GM21786 (cell line): ENCODE measurements at regions not wholly inside any gene's neighbourhood (a gene's known extent, or its start where the extent isn't known, plus 50 kb on each side); places are given as distances from the start of the nearest gene placed in this dataset.
"Not testable (repeated sequence)": the region's sequence is repeated elsewhere in the genome, so short reads cannot be mapped to it uniquely, and the experiment has no call there.

Experiments
- ATAC-seq: cut with Tn5 transposase; IDR thresholded peaks from one replicate; pipeline ENCODE4 v1.9.1; 2021; ENCODE audit not compliant: unreplicated experiment

DNA sequence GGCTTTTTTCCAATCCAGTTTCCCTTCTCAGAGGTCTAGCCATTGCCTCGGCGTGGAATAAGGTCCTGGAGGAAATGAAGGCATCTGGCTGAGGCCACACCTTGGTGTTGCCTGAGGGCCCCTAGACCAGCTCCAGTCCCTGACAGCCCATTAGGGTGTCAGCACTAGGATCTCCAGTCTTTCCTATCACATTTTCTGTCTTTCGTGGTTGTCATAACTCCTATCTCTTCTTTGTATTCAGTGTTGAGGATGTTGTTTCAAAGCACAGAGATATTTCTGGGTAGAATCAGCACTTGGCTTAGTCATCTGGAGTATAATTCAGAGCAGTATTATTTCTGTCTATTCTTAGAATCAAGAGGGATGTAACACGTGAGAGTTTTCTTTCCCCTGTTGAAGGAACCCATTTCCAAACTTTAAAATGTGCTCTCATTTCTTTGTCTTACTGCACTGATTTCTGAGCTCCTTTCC lies 844.3 kb downstream of the KCNT2 start:
- no peak for ATAC-seq

DNA sequence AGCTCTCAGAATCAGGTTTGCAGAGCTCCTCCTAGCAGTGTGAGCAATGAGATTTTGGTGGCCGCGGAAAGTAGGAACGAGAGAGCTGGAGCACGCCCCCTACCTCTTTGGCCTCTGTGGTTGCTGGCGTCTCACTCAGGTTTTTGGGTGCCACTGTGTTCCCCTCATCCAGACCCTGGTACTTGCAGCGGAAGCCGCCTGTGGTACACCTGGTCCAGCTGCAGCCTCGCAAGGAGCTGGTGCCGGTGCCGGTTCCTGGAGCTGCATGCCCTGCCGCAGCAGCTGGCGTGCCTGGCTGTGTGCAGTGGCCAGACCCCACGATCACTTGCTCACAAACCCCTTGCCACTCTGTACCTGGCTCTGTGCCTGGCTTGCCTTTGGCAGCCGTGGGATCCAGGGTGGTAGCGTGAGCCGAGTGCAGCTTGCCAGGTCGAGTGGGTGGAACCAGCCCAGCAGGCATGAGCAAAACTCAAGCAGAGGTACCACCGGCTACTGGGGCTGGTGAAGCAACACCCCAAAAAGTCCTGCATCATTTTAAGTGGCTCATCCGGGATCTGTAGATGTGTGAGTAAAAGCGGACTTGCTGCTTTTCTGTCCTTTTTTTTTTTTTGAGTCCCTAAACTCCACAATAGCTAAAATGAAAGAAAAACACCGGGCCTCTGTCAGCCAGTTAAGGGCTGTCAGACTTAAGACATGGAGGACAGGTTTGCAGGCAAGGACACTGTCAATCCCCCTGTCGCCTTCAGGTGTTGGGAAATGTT lies 844.9 kb downstream of the KCNT2 start:
- ATAC-seq: no peak

DNA sequence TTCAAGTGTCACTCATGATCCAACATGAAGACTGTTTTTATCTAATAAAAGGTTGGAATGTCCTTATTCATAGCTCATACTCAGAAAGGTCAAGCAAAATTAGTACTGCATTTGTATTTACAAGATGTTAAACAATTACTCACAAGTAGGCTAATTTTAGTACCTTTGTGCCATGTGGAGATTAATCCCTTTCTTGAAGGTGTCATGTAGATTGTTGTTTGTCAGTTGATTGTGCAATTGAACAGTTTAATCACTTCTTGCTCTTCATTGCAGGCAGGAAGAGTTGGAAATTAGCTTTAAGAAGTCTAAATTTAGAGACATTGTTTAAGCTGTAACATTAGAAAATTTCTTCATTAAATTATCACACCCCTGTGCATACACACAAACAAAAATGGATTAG lies 847.1 kb downstream of the KCNT2 start:
- ATAC-seq: no peak

DNA sequence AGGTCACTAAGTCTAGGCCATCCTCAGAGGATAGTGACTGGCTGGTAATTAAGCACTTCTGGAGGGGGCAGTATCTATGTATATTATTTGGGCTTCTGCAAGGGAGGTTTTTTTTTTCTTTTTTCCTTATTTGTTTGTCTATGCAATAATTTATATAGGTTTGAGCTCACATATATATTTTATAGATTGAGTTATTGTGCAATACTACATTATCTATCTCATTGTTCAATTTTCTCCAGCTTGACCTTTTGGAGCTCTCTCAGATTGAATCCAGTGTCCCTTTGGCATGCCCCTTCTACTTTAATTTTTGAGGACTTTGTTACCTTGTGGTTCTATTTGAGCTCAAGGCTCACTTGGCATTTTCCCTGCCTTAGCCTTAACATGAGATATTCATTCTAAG lies 852.1 kb downstream of the KCNT2 start:
- ATAC-seq: no peak

DNA sequence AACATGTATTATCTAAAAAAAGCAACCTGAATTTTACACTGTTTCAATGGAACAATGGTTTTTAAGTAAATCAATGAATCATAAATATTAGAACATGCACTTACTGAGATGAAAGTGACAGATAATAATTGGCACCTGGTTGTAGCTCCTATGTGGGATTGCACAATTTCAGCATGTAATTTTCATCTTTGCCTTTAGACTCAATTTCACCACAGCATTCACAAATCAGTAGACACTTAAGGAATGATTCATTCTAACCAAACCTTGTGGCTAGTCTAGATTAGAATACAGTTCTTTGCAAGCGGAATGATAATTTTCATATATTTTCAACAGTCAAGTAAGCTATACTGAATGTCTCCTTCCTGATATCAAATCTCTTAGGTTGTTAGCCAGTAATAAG lies 853.4 kb downstream of the KCNT2 start:
- no peak for ATAC-seq

DNA sequence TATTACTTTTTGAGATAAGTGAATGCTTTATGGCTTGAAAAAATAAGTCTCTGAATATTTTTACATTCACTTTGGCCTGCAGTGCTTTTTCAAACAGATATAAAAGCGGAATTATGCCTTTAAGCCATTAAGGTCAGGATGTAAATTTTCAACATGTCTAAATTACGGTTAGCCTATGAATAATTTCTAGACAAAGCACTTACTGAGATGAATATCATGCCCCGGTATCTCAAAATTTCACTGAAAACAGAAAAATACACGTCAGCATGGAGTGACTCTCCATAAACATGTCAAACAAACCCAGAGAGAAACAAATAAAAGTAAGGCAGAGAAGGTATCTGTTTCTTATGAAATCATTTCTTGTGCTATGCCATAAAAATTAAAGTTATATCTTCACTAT lies 853.9 kb downstream of the KCNT2 start:
- no peak for ATAC-seq

DNA sequence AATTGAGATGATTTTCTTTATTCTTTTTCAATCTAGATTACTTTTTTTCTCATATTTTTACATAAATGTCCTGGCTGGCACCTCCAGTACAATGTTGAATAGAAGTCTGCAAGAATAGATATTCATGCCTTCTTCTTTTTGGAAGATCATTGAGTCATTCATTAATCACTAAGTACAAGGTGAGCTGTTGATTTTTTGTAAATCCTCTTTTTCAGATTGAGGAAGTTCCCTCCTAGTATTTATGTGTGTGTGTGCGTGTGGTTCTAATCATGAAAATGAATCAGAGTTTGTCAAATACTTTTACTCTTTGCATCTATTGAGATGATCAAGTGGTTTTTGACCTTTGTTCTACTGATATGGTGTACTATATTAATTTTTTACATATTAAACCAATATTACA lies 859.3 kb downstream of the KCNT2 start:
- no peak for ATAC-seq

DNA sequence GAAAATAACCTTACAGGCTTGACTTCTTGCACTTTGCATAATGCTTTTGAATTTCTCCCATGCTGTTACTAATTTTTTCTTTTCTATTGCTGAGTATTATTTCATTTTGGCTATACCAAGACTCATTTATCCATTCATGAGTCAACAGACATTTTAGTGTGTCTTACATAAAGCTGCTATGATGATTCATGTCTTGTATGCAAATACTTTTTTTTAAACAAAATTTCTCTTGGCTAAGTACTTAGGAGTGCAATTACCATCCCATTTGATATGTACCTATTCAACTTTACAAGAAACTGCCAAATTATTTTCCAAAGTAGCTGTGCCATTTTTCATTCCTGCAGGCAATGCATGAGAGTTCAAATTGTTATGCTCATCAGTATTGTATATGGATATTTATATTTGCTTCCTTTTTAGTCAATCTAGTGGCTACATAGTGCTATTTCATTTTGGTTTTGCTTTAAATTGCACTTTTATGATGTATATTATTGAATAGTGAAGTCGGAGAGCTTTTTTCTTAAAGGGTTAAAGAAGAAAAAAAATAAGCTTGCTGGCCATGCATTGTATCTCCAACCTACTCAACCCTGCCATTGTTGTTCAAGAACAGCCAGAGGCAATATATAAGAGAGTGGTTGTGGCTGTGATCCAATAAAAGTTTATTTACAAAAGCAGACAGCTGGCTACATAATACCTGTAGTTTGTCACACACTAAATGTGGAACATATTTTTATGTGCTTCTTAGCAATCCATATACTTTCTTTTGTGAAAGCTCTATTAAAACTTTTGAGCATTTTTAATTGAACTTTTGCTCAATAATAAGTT lies 862.8 kb downstream of the KCNT2 start:
- no peak for ATAC-seq

DNA sequence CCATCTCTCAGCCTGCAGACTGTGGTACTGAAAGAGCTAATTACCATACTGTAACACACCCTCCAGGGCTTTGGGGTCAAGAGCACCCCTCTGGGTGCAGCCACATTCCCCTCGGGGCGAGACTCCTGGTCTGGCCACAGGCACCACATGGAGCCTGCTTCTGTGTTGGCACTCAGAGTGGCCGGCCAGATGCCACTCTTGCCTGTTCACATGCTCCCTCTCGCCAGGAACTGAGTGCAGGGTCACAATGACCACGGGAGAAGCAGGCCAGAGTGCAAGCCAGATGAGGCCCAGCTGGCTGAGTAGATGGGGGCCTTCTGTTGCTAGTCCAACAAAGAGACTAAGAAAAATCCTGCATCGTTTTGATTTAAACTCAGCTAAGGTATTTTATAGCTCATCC lies 864.0 kb downstream of the KCNT2 start:
- ATAC-seq: no peak

DNA sequence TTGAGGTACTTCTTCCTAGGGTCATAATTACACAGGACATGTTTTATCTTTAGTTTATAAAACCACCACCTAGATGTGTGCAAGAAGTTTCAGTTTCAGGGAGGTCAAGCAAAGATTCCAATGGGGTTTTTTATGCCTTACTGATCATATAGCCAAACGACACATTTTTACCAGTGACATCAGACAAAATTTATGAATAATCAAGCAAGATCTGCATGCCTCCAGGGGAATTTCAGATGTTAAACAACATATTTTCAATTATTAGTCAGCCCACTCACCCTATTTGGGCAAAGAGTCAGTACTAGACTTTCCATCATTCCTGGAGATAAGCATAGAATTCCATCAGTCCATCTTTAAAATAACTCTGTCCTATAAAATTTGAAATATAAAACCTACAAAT lies 867.4 kb downstream of the KCNT2 start:
- ATAC-seq: no peak

DNA sequence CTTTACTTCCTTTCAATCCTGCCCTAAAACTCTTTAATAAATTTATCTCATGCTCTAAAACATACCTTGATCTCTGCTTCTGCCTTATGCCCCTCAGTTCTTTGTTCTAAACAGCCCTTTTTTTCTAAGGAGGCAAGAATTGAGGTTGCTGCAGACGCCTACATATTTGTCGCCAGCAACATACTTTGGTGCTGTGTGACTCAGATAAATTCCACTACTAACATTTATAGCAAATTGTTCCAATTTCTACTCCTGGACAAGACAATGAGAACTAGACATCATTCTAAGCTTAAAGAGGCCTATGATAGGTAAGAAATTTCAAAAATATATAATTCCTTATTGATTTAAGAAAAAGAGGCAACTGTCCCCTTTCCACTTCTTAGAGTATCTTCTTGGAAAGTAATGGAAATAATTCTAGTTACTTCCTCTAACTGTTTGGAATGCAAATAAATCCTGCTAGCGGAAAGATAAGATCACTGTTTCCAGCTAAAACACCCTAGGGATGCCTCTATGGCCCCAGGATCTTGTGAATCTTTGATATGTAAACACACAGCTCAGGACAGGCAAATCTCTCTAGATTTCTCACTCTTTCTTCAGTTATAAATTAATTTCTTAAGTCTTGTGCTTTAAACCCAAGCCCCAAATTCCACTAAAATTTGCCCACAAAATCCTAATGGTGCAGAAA lies 869.1 kb downstream of the KCNT2 start:
- no peak for ATAC-seq

DNA sequence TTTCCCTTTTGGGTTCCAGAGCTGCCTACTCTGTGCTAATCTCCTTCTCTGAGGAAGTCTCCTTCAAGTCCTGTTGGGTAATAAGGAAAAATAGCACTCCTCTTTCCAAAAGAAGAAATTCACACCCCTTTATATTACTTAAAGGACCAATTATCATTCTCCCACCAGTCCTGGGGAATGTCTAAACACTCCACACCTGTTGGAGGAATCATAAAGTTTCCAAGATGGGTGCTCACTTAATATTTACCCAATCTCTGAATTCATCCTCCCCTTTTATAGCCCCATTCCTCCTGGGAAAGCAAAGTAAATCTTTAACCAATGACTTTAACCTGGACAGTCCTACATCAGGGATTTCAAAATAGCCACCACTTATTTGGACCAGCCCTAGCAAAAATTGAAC lies 873.1 kb downstream of the KCNT2 start:
- no peak for ATAC-seq

DNA sequence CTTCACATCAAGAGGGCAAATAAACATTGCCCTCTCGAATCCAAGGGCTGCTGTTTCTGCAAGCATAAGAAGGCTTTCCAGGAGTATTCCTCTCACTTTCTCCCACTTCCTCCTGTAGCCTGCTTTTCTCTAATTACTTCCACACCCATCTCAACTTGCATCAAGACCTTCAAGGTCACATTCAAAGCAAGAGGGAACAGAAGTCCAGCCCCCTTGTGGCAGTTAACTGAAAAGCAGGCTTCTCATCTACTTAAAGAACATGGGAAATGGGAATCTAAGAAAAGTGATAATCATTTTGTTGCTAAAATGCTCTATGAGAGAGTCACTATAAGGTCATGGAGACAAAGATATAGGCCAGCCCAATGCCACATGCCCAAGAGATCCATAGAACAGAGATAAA lies 874.4 kb downstream of the KCNT2 start:
- ATAC-seq: no peak

DNA sequence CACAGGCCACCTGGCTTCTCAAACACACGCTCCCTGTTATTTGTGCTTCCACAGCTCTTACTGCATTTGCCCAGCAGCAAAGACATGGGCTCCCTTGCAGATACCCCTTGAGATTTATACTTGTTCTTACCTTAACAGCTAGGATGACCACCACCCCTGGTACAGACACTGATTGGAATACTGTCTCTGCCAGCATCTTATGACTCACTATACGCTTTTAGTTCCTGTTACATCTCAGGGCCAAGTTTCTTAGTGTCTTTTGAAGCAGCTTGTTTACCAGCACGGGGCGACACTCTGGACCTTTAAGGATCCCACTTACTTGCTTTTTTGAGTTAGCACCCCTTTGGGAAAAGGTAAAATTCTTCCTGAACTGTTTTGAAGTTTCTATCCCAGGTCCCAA lies 874.8 kb downstream of the KCNT2 start:
- no peak for ATAC-seq

DNA sequence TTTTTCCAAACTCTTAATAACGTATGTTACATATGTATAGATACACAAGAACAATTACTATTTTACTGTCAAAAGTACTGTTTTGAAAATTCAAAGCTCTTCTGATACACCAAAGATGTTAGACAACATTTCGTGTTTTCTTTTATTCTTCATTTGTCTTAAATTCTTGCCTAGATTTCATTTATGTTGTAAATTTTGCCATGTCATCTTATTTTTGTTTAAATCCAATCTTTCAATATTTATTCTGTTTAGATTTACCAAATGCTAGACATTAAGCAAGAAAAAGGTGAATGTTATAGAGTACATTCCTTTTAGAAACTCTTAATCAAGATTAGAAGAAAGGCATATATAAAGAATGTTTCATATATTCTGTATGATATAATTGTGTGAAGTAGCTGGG lies 876.9 kb downstream of the KCNT2 start:
- ATAC-seq: no peak

DNA sequence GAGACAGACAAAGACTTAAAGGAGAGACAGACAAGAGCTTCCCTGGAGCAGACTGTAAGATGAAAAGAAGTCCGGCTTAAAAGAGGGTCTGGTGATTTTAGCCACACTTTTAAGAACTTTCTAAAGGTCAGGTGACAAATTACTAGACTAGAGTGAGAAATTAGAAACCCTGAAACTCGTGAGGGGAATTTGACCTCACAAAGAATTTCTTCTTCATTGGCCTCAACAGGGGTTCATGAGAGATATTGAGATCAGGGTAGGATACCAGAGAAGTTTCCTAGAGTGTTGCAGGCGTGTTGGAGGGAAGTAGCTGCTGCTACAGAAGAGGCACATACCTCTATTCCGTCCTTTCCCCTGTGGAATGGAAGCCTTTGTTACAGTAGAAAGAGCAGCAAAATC lies 884.4 kb downstream of the KCNT2 start:
- ATAC-seq: no peak

DNA sequence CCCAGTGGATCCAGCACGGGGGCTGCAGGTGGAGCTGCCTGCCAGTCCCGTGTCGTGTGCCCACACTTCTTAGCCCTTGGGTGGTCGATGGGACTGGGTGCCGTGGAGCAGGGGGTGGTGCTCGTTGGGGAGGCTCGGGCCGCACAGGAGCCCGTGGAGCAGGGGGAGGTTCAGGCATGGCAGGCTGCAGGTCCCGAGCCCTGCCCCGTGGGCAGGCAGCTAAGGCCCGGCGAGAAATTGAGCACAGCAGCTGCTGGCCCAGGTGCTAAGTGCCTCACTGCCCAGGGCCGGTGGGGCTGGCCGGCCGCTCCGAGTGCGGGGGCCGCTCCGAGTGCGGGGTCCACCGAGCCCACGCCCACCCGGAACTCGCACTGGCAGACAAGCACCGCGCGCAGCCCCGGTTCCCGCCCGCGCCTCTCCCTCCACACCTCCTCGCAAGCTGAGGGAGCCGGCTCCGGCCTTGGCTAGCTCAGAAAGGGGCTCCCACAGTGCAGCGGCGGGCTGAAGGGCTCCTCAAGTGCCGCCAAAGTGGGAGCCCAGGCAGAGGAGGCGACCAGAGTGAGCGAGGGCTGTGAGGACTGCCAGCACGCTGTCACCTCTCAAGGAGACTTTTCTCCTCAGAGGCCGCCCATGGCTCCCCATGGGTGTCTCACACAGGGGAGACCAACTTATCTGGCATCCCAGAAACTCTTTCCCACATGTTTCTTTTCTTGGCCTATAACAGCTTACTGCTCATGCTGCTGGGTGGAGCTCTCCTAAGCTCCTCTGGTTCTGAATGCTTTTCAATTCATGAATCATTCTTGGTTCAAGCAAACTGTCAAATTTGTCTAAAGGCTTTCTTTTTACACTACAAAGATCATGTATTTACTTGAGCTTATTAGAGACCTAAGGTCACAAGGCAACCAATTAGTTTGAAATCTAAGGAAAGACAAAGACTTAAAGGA lies 885.1 kb downstream of the KCNT2 start:
- not testable (repeated sequence) for ATAC-seq

DNA sequence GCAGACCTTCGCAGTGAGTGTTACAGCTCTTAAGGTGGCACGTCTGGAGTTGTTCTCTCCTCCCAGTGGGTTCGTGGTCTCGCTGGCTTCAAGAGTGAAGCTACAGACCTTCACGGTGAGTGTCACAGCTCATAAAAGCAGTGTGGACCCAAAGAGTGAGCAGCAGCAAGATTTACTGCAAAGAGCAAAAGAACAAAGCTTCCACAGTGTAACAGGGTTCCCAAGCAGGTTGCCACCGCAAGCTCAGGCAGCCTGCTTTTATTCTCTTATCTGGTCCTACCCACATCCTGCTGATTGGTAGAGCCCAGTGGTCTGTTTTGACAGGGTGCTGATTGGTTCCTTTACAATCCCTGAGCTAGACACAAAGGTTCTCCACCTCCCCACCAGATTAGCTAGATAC lies 886.1 kb downstream of the KCNT2 start:
- ATAC-seq: not testable (repeated sequence)

DNA sequence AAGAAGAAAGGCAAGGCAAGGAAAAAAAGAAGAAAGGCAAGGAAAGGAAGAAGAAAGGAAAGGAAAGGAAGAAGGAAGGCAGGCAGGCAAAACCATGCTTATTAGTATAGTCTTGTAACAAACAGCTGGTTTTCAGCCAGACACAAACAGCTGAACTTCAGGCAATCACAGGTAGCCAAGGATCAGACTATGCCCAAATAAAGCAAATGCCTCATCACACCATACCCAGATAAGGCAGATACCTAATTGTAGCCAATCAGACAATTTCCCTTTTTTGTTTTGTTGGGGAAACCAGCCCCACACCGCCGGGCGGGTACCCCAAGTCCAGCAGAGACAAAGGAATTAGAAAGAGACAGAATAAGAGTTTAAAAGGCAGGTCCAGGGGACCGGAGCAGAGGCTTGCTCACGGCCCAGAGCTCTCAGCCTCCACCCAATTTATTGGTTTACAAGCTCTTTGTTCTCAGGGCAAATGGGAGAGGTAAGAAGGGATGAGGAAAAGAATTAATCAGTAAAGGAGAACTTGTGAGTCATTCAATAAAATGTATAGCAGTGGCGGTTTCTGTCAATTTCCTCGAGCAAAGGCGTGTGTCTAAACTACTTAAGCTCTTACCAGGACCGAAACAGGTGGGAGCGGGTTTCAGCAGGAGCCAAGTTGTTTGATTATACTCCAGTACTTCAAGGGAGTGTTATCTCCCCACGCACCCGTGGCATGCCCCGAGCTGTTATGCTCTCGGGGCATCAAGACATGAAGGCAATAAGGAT lies 886.8 kb downstream of the KCNT2 start:
- no peak for ATAC-seq

DNA sequence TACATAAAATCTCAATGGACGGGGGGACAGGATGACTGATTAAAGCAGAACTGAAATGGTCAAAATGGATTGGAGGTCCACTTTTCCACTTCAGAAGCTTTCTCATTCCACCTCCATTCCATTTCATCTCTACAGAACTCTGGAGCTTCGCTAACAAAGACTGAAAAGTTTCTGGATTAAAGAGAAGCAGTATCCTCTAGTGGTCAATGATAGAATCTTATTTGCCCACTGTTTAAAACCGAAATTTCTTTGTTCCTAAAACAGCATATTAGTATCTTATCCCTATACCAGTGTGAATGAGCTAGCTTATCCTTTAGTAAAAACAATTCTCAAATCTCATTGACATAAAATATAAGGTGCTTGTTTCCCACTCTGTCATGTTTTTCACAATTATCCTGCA lies 890.6 kb downstream of the KCNT2 start:
- no peak for ATAC-seq
